ENCODE measurements at regions not wholly inside any gene's neighbourhood (a gene's known extent, or its start where the extent isn't known, plus 50 kb on each side); places are given as distances from the start of the nearest gene placed in this dataset.

- no peak for DNase-seq (ENCODE audit: low spot score)
Observed at GRCh38 chr5:143693651-143694252, 118.2 kb upstream of the HMHB1 start.

- no peak for DNase-seq (ENCODE audit: low spot score)
Observed at GRCh38 chr5:143692342-143692741, 119.6 kb upstream of the HMHB1 start.

GRCh38 chr5:143691945-143692290 lies 120.0 kb upstream of the HMHB1 start:
- no peak for DNase-seq (ENCODE audit: low spot score)

- no peak for DNase-seq (ENCODE audit: low spot score)
Observed at GRCh38 chr5:143691287-143691944, 120.5 kb upstream of the HMHB1 start.

GRCh38 chr5:143687604-143688003 lies 124.4 kb upstream of the HMHB1 start:
- no peak for DNase-seq (ENCODE audit: low spot score)

GRCh38 chr5:143685246-143685815 lies 126.6 kb upstream of the HMHB1 start:
- DNase-seq (ENCODE audit: low spot score): no peak

GRCh38 chr5:143683459-143683858 lies 128.5 kb upstream of the HMHB1 start:
- DNase-seq (ENCODE audit: low spot score): no peak

- no peak for DNase-seq (ENCODE audit: low spot score)
Observed at GRCh38 chr5:143682929-143683386, 129.0 kb upstream of the HMHB1 start.

GRCh38 chr5:143682246-143682905 lies 129.6 kb upstream of the HMHB1 start:
- DNase-seq (ENCODE audit: low spot score): no peak

GRCh38 chr5:143680672-143681259 lies 131.2 kb upstream of the HMHB1 start:
- DNase-seq (ENCODE audit: low spot score): no peak

- no peak for DNase-seq (ENCODE audit: low spot score)
Observed at GRCh38 chr5:143679777-143680176, 132.2 kb upstream of the HMHB1 start.

GRCh38 chr5:143678148-143678905 lies 133.6 kb upstream of the HMHB1 start:
- DNase-seq (ENCODE audit: low spot score): no peak

GRCh38 chr5:143677403-143677802 lies 134.6 kb upstream of the HMHB1 start:
- no peak for DNase-seq (ENCODE audit: low spot score)

GRCh38 chr5:143676802-143677201 lies 135.2 kb upstream of the HMHB1 start:
- DNase-seq (ENCODE audit: low spot score): no peak

- no peak for DNase-seq (ENCODE audit: low spot score)
Observed at GRCh38 chr5:143674469-143674786, 137.5 kb upstream of the HMHB1 start.

GRCh38 chr5:143673676-143674468 lies 138.1 kb upstream of the HMHB1 start:
- DNase-seq (ENCODE audit: low spot score): no peak

GRCh38 chr5:143672806-143673205 lies 139.2 kb upstream of the HMHB1 start:
- DNase-seq (ENCODE audit: low spot score): no peak

- DNase-seq (ENCODE audit: low spot score): no peak
Observed at GRCh38 chr5:143671674-143672569, 140.0 kb upstream of the HMHB1 start.

- no peak for DNase-seq (ENCODE audit: low spot score)
Observed at GRCh38 chr5:143671021-143671420, 140.9 kb upstream of the HMHB1 start.

- no peak for DNase-seq (ENCODE audit: low spot score)
Observed at GRCh38 chr5:143665866-143666265, 146.1 kb upstream of the HMHB1 start.
